HK-2 (cell line): ENCODE measurements at regions not wholly inside any gene's neighbourhood (a gene's known extent, or its start where the extent isn't known, plus 50 kb on each side); places are given as distances from the start of the nearest gene placed in this dataset.

Experiments used
- DNase-seq: peaks from one replicate; pipeline ENCODE4 v3.0.0-alpha.2; 2018; ENCODE audit not compliant: unreplicated experiment

DNA sequence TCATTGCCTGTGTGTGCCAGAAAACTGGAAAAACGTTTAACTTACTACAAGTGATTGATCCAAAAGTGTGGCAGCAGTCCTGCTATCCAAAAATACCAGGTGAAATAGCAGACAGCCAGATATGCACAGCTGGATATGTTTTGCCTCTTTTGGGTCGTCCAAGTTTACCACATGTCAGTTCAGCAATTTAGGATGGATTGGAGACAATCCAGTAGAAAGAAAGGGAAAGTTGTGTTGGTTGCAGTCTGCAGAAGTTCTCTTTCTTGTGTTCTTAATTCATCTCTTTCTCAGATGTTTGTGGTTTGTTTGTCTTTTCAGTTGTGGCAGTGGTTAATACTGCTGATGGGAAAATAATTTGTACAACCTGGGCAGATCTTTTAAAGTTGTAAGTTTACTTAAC is 645.0 kb downstream of the PTPRC start:
- DNase-seq = no peak

GRCh38 chr1:199287206-199287605 is 648.4 kb downstream of the PTPRC start:
- no peak for DNase-seq

DNA sequence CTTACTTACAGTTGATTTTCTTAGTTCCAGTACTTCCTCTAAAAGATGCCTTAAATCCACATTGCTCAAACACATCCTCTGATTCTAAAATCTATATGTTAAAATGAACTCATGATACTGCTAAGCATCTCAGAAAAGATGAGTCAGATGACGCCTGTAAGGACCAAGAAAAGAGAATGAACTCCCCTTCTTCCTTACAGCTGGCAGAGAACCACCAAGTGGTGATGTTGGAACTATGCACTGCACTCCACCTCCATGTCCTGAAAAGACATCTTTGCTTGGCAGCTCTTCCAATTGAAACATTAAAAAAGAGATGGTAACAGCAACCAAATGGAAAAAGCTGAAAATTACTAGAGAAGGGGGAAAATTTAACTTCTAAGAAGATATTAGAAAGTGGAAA is 648.8 kb downstream of the PTPRC start:
- no peak for DNase-seq

DNA sequence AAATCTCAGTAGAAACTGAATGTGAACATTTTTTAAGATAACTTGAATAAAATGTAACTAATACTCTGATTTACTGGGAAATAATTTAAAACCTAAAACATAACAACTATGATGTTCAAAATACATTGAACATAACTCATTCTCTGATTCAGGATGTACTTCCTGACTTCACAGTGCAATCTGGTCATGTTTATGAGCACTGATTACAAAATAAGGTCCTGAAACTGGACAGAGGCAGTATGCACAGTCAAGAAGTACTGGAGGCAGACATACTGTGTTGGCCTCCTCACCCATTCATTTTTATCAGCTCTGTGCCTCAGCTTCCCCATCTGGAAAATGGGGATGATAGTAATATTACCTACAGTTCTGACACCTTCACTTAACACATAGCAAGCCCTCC is 651.3 kb downstream of the PTPRC start:
- no peak for DNase-seq

DNA sequence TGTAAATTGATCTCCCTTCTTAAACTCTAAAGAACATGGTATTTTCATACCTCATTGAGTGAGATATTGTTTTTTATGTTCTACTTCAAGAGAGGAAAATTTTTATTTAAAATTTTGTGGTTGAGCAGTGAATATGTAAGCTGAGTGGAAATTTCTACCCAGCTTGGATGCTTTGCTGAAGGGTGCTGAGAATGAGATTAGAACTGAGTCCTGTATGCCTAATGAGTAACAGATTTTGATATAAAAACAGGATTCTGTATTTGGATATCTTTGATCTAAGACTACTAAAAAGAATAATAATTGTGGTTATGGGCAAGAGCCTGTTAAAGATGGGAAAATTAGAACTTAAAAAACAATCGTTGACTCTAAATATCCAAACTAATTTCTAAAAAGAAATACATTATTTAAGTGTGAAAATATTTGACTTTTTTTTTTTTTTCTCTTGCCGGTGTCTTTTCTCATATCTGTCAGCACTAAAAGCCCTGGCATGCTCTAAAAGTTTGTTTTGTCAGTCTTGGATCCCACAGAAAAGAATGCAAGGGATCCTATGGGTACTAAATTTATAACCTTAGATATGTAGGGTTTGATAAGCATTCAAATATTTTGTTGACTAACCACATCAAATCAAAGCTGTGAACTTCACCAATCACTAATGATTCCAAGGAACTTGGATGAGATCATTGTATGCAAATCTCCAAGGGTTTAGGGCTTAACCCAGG is 652.3 kb downstream of the PTPRC start:
- DNase-seq = no peak

DNA sequence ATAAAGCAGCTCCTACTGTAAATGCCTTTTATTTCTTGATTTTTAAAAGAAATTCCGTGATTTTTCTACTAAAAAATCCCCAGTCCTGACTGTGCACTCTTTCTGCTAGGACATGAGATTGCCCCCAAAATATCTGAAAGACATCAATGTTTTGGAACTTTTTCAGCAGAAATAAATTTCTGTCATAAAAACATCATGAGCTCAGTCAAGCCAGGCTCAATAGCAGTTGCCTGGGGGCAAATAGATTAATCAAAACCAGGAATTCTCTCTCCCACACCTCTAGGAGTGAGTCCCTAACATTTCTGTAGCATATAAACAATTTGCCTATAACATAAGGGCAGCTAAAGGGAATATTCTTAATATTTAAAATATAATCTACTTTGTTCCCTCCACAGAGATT is 654.1 kb downstream of the PTPRC start:
- DNase-seq = no peak

GRCh38 chr1:199295107-199295506 is 656.3 kb downstream of the PTPRC start:
- DNase-seq = no peak

- DNase-seq = no peak
Observed at GRCh38 chr1:199297174-199297573, 658.3 kb downstream of the PTPRC start.

DNA sequence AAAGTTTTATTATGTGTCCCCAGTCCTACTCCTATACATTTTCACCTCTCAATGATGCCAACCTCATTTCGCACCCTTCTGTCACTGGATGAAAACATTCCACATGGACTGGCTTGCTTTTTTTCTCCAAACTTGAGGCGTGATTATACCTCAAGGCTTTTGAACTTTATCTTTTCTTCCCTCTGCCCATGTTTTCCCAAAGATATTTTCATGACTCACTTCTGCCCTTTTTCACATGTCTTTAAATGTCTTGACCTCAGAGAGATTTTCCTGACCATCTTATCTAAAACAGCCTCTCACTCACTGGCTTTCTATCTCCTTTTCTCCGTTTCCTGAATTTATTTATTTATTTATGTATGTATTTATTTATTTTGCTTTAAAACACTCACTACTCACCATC is 659.0 kb downstream of the PTPRC start:
- no peak for DNase-seq

- no peak for DNase-seq
Observed at GRCh38 chr1:199298825-199299224, 660.0 kb downstream of the PTPRC start.

DNA sequence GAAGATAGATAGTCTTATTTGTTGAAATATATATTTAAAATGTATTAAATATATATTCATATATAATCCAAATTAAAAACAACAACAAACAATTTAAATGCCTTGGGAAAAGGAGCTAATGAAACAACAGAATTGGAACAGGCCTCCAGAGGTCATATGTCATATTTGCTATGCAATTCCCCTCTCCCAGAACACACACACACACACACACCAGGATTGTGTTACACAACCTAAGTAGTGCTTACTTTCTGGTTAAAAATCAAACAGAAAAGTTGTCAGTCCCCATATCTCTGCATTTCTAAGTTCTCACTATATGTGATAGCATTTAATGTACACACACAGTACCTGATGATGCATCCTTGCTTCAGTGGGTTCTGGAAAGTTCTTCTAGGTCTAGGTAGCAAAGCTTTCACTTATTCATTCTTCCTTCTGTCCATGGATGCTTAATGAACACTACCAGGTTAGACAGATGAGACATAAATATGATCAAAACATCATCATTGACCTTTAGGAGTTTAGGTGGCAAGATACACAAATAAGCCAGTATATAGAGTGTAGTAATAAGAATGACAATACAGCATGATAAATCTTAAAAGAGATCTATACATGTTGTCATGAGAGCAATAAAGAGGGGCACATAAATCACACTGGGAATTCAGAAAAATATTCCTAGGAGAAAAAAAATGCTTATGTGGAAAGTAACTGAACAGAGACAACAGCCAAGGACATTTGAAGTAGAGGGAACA is 662.8 kb downstream of the PTPRC start:
- DNase-seq = no peak

- no peak for DNase-seq
Observed at GRCh38 chr1:199302554-199302953, 663.7 kb downstream of the PTPRC start.

GRCh38 chr1:199303035-199303434 is 664.2 kb downstream of the PTPRC start:
- no peak for DNase-seq

GRCh38 chr1:199305053-199305452 is 666.2 kb downstream of the PTPRC start:
- no peak for DNase-seq

GRCh38 chr1:199307496-199308264 is 668.8 kb downstream of the PTPRC start:
- no peak for DNase-seq

GRCh38 chr1:199308349-199308846 is 669.6 kb downstream of the PTPRC start:
- no peak for DNase-seq

DNA sequence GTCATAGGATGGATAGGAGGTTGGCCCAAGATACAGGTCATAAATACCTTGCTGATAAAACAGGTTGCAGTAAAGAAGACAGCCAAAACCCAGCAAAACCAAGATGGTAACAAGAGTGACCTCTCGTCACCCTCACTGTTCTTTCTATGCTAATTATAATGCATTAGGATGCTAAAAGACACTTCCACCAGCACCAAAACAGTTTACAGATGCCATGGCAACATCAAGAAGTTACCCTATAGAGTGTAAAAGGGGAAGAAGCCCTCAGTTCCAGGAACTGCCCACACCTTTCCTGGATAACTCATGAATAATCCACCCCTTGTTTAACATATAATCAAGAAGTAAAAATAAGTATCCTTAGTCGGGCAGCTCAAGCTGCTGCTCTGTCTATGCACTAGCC is 671.9 kb downstream of the PTPRC start:
- DNase-seq = no peak

- no peak for DNase-seq
Observed at GRCh38 chr1:199311478-199312262, 672.8 kb downstream of the PTPRC start.

GRCh38 chr1:199312626-199313025 is 673.8 kb downstream of the PTPRC start:
- DNase-seq = no peak

- no peak for DNase-seq
Observed at GRCh38 chr1:199313444-199313843, 674.6 kb downstream of the PTPRC start.

GRCh38 chr1:199319341-199319740 is 680.5 kb downstream of the PTPRC start:
- no peak for DNase-seq

- no peak for DNase-seq
Observed at GRCh38 chr1:199322278-199322677, 683.4 kb downstream of the PTPRC start.
